ENCODE measurements at regions not wholly inside any gene's neighbourhood (a gene's known extent, or its start where the extent isn't known, plus 50 kb on each side); places are given as distances from the start of the nearest gene placed in this dataset.

GRCh38 chr12:123040106-123040505, 59.6 kb downstream of the ARL6IP4 start:
- no peak for DNase-seq

GRCh38 chr12:123038966-123039365, 58.5 kb downstream of the ARL6IP4 start:
- DNase-seq = no peak

GRCh38 chr12:123038486-123038885, 58.0 kb downstream of the ARL6IP4 start:
- no peak for DNase-seq

GRCh38 chr12:123037791-123038190, 57.3 kb downstream of the ARL6IP4 start:
- no peak for DNase-seq

GRCh38 chr12:123036466-123037285, 56.2 kb downstream of the ARL6IP4 start:
- DNase-seq = peak; percentile 33

GRCh38 chr12:123035841-123036240, 55.4 kb downstream of the ARL6IP4 start:
- no peak for DNase-seq

GRCh38 chr12:123034865-123035264, 54.4 kb downstream of the ARL6IP4 start:
- DNase-seq = peak; percentile 19

GRCh38 chr12:123034022-123034541, 53.6 kb downstream of the ARL6IP4 start:
- DNase-seq = peak; percentile 80

- DNase-seq = peak; percentile 80
These were observed 53.0 kb downstream of the ARL6IP4 start for GRCh38 chr12:123033392-123034021.

- DNase-seq = no peak
These were observed 52.4 kb downstream of the ARL6IP4 start for GRCh38 chr12:123032736-123033391.

Measured in OCI-M1 (cell line).